Liver (tissue), 8 donors: ENCODE measurements at regions not wholly inside any gene's neighbourhood (a gene's known extent, or its start where the extent isn't known, plus 50 kb on each side); places are given as distances from the start of the nearest gene placed in this dataset.

ENCODE experiments used
- DNase-seq: peaks from one replicate; pipeline ENCODE4 v3.0.0-alpha.2; 2017; ENCODE audit warnings: low spot score
- H3K27ac ChIP-seq, 2 donors: one replicate each; pipeline ENCODE4 v1.7.0; 2013; ENCODE audit warnings: inconsistent platforms in 2 of 2, low read length in 2 of 2, control low read depth in 1 of 2, low read depth in 1 of 2, mild to moderate bottlenecking in 1 of 2
- H3K27me3 ChIP-seq, 4 donors: one replicate each; pipeline versions ENCODE4 v1.6.1 to v1.7.0; 2013; ENCODE audit warnings: low read length in 3 of 4, inconsistent platforms in 1 of 4, mild to moderate bottlenecking in 1 of 4, moderate library complexity in 1 of 4; ENCODE audit not compliant: control insufficient read depth in 4 of 4, insufficient read depth in 4 of 4
- H3K36me3 ChIP-seq, 4 donors: one replicate each; pipeline versions ENCODE4 v1.6.1 to v1.7.0; 2013; ENCODE audit warnings: low read length in 3 of 4, mild to moderate bottlenecking in 3 of 4, low read depth in 1 of 4, moderate library complexity in 1 of 4; ENCODE audit not compliant: control insufficient read depth in 4 of 4, insufficient read depth in 3 of 4
- H3K4me1 ChIP-seq, 4 donors: one replicate each; pipeline versions ENCODE4 v1.6.1 to v1.7.0; 2013; ENCODE audit warnings: low read length in 3 of 4, mild to moderate bottlenecking in 3 of 4, moderate library complexity in 1 of 4; ENCODE audit not compliant: control insufficient read depth in 4 of 4, insufficient read depth in 4 of 4
- H3K4me3 ChIP-seq, 3 donors: one replicate each; pipeline versions ENCODE4 v1.6.1 to v1.7.0; 2013; ENCODE audit warnings: low read length in 3 of 3, control low read depth in 1 of 3, low read depth in 1 of 3, mild to moderate bottlenecking in 1 of 3
- H3K9ac ChIP-seq, 2 donors: one replicate each; pipeline ENCODE4 v1.7.0; 2013; ENCODE audit warnings: low read length in 2 of 2, mild to moderate bottlenecking in 2 of 2, moderate library complexity in 2 of 2, control low read depth in 1 of 2, low read depth in 1 of 2
- H3K9me3 ChIP-seq, 4 donors: one replicate each; pipeline versions ENCODE4 v1.6.1 to v1.7.0; 2013; ENCODE audit warnings: low read length in 3 of 4; ENCODE audit not compliant: control insufficient read depth in 4 of 4
- CTCF ChIP-seq: fragments of 150-350 bp; IDR thresholded peaks from 2 replicates; pipeline ENCODE4 v1.5.1; 2017; ENCODE audit warnings: improper control_type of control experiment, low read depth, low read length; ENCODE audit not compliant: missing input control
- EGR1 ChIP-seq, 2 donors: IDR thresholded peaks; 2 replicates each; pipeline ENCODE4 v1.6.1; 2016 to 2018; ENCODE audit warnings: antibody characterized with exemption in 2 of 2, low read depth in 2 of 2
- FOXA1 ChIP-seq: IDR thresholded peaks from 2 replicates; pipeline ENCODE4 v1.6.1; 2016; ENCODE audit warnings: antibody characterized with exemption
- FOXA2 ChIP-seq: IDR thresholded peaks from 2 replicates; pipeline ENCODE4 v1.6.1; 2016; ENCODE audit warnings: antibody characterized with exemption
- GABPA ChIP-seq, 2 donors: IDR thresholded peaks in 1 of 2; conservative IDR thresholded peaks in 1 of 2; 2 replicates each; pipeline ENCODE4 v1.6.1; 2016; ENCODE audit warnings: antibody characterized with exemption in 2 of 2, mild to moderate bottlenecking in 1 of 2, moderate library complexity in 1 of 2
- HNF4A ChIP-seq, 2 donors: conservative IDR thresholded peaks; 2 replicates each; pipeline ENCODE4 v1.6.1; 2016; ENCODE audit warnings: antibody characterized with exemption in 2 of 2, mild to moderate bottlenecking in 2 of 2
- HNF4G ChIP-seq: IDR thresholded peaks from 2 replicates; pipeline ENCODE4 v1.6.1; 2016; ENCODE audit warnings: antibody characterized with exemption
- JUND ChIP-seq, 2 donors: IDR thresholded peaks; 2 replicates each; pipeline ENCODE4 v1.6.1; 2016; ENCODE audit warnings: antibody characterized with exemption in 2 of 2
- NR2F2 ChIP-seq: IDR thresholded peaks from 2 replicates; pipeline ENCODE4 v1.6.1; 2016; ENCODE audit warnings: antibody characterized with exemption
- RAD21 ChIP-seq, 2 donors: IDR thresholded peaks; 2 replicates each; pipeline ENCODE4 v1.6.1; 2016; ENCODE audit warnings: antibody characterized with exemption in 2 of 2, mild to moderate bottlenecking in 2 of 2
- REST ChIP-seq: IDR thresholded peaks from 2 replicates; pipeline ENCODE4 v1.6.1; 2016; ENCODE audit warnings: antibody characterized with exemption, mild to moderate bottlenecking
- RXRA ChIP-seq, 2 donors: IDR thresholded peaks; 2 replicates each; pipeline ENCODE4 v1.6.1; 2017 to 2018; ENCODE audit warnings: antibody characterized with exemption in 2 of 2, mild to moderate bottlenecking in 1 of 2
- SP1 ChIP-seq: IDR thresholded peaks from 2 replicates; pipeline ENCODE4 v1.6.1; 2018; ENCODE audit warnings: antibody characterized with exemption, mild to moderate bottlenecking
- TAF1 ChIP-seq: conservative IDR thresholded peaks from 2 replicates; pipeline ENCODE4 v1.6.1; 2016; ENCODE audit warnings: antibody characterized with exemption, mild to moderate bottlenecking
- YY1 ChIP-seq: IDR thresholded peaks from 2 replicates; pipeline ENCODE4 v1.6.1; 2016; ENCODE audit warnings: antibody characterized with exemption, mild to moderate bottlenecking
- ZBTB33 ChIP-seq: IDR thresholded peaks from 2 replicates; pipeline ENCODE4 v1.6.1; 2016; ENCODE audit warnings: antibody characterized with exemption
- whole genome bisulfite sequencing: extraction: QIAGEN DNeasy Blood & Tissue Kit; methylation state at CpG from one replicate; pipeline ENCODE4 v1.1.7; 2013; 5-methylcytosine and 5-hydroxymethylcytosine counted together
- TF ChIP-seq, protein P1 (sequence below): IDR thresholded peaks from 2 replicates; pipeline ENCODE4 v1.6.1; 2016; ENCODE audit warnings: antibody characterized with exemption
- TF ChIP-seq, protein P2 (sequence below): IDR thresholded peaks from 2 replicates; pipeline ENCODE4 v1.6.1; 2016; ENCODE audit warnings: antibody characterized with exemption
- donor health status: healthy.
- donor health status: healthy.
- donor health status: healthy.
- donor health status: healthy.
- donor health status: healthy.

- H3K27ac ChIP-seq = no peak overlapping the region
- no peaks in the 10 kb centered on the region for H3K9me3 ChIP-seq
- DNase-seq = no peak
- H3K27me3 ChIP-seq = no peaks in the 10 kb centered on the region
- H3K36me3 ChIP-seq = peaks cover 0 to 1% (median 0%) of the 10 kb centered on the region in 4 donors
- no peak for TF ChIP-seq REST
- no peak for TF ChIP-seq EGR1 (IDR thresholded peaks at IDR 0.05; ENCODE audit: low read depth in 2 of 2)
- no peak for TF ChIP-seq SP1
- no peak for TF ChIP-seq FOXA1
- TF ChIP-seq JUND (IDR thresholded peaks at IDR 0.05) = no peak
- no peak for TF ChIP-seq GABPA (IDR thresholded peaks at IDR 0.05 in 1 of 2, conservative IDR thresholded peaks at IDR 0.05 in 1 of 2)
- TF ChIP-seq RAD21 (IDR thresholded peaks at IDR 0.05) = no peak
- TF ChIP-seq HNF4G = no peak
- TF ChIP-seq YY1 = no peak
- TF ChIP-seq CTCF = no peak
- TF ChIP-seq, protein P1, sequence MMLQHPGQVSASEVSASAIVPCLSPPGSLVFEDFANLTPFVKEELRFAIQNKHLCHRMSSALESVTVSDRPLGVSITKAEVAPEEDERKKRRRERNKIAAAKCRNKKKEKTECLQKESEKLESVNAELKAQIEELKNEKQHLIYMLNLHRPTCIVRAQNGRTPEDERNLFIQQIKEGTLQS = no peak
- TF ChIP-seq RXRA (IDR thresholded peaks at IDR 0.05) = no peak
- TF ChIP-seq FOXA2 = no peak
- TF ChIP-seq NR2F2 = no peak
- TF ChIP-seq HNF4A (conservative IDR thresholded peaks at IDR 0.05) = no peak
- TF ChIP-seq, protein P2, sequence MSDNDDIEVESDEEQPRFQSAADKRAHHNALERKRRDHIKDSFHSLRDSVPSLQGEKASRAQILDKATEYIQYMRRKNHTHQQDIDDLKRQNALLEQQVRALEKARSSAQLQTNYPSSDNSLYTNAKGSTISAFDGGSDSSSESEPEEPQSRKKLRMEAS = no peak
- no peak for TF ChIP-seq ZBTB33
- TF ChIP-seq TAF1 = no peak
- WGBS = 95% methylated on average over 1 of the region's 1 CpG
- H3K9ac ChIP-seq = no peak overlapping the region
- H3K4me3 ChIP-seq = no peak overlapping the region
- no peaks in the 10 kb centered on the region for H3K4me1 ChIP-seq
Observed at GRCh38 chr2:224320660-224321059, 81.2 kb downstream of the FAM124B start.
